GM18520 (cell line): ENCODE measurements at regions not wholly inside any gene's neighbourhood (a gene's known extent, or its start where the extent isn't known, plus 50 kb on each side); places are given as distances from the start of the nearest gene placed in this dataset.

ENCODE experiments used
- ATAC-seq: cut with Tn5 transposase; IDR thresholded peaks from one replicate; pipeline ENCODE4 v1.9.1; 2021; ENCODE audit not compliant: unreplicated experiment

DNA sequence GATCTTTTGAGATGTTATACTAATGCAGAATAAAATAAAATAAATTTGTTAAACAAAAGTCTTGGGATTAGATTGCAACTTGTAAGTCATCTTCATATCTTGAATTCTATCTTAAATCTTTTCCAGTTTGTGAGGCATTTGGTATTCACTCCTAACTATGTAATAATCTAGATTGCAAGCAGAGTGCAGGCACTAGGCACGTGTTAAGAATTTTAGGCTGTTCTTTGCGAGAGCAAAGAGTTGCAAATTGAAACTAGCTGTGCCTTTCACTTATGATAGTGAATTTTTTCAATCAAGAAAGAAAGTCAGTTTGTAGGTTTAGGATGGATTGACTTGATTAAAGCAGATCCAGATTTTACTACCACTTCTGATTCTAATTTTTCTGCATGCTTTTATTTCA is 264.1 kb upstream of the SPRY2 start:
- no peak for ATAC-seq

DNA sequence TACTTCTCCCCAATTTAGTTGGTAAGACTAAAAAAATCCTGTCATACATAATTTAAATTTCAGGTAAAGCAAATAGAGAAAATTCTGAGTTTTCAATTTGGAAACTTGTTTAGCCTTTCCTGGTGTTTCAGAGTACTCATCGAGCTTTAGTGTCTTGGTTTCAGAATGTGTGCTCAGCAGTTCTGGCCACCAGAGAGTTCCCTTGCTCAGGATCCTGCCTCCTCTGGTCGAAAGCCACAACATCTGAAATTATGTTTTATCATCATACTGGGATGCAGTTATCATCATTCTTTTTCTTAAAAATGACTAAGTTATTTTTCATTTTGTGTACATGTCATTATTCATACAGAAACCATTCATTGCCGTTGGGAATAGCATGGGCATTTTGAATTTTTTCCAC is 263.2 kb upstream of the SPRY2 start:
- ATAC-seq, result no peak

DNA sequence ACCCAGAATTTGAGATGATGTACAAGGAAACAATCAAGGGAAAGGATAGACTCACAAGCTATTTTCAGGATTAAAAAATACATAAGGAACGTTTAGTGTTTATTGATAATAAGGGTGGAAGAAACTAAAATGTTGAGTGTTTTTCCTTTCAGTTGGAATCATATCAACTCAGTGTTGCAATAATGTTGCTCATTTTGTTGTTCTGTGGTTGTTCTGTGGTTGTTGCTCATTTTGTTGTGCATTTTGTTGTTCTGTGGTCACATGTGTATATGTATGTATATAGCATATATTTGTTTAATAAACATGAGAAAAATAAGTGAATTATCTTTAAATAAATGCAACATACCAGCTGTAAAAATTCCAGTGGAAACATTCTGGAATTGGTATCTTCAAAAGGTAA is 262.4 kb upstream of the SPRY2 start:
- ATAC-seq, result no peak

DNA sequence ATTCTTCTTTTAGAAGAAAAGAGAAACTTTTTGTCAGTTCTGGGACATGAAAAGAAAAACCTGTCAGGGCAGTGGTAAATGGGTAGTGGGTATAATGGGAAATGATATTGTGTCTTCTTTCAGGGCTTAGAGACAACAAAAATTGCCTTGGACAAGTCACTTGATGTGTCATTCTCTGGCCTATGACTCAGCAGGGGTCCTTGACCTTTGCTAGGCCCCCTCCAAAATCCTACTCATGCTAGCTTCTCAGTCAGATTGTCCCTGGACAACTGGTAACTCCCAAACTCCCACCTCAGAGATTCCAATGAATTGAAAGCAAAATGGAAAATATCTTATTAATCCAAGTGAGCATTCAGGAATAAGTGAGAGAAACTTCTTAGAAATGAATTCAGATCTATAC is 258.8 kb upstream of the SPRY2 start:
- no peak for ATAC-seq

DNA sequence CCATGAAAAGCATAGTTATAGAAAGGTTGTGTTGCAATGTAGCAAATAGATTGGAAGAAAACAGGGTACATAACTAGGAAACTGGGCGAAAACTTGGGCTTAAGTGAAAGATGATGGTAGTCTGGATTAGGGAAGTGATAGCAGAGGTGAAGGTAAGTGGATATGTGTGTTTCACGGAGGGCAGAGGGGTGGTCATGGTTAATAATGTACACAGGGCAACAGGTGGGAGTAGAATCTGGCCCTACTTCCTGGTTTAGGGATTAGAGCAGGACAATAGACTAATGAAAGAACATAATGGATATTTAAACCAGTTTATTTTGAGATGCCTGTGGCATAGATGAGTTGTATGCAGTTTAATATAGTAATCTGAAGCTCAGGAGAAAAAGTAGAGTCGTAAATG is 257.3 kb upstream of the SPRY2 start:
- no peak for ATAC-seq

DNA sequence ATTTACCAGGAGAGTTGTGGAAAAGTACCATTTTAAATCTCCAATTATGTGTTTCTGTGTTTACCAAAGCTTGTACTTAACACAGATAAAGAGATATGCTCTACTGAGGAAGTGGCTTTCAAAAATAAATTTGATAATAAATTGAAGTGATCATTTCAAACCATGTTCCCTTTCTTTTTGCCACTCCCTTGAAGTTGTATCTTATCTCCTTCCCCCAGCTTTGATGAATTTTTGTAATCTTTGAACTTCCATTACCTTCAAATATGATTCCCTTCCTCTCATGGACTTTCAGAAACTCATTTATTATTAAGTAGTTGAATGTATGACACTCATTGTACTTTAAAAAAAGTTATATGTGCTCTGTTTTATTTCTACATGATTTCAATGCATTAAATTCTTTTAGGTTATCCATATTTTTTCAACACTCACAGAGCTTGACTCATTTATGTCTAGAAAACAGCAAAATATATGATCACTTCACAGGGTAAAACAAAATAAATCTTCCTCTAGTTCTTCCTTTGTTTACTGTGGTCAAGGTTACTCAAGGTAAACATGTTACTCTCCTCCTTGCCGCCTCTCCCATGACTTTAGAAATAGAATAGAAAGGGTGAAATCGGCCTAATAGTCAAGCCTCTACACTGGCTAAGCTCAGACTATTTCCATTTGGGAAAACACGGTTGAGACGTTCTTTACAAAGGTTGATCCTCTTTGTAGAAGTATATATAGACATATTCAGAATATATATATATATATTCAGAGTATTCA is 251.2 kb upstream of the SPRY2 start:
- ATAC-seq, result no peak

DNA sequence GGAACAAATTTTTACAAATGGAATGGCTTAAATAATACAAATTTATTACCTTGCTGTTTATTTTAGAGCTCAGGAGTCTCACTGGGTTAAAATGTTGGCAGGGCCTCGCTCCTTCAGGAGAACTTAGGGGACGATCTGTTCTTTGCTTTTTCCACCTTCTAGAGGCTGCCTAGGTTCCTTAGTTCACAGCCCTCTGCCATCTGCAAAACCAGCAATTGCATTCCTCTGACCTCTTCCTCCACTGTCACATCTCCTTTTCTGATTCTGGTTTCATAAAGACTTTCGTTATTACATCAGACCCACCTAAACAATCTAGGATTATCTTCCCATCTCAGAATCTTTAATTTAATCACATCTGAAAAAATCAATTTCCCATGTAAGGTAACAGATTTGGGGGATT is 249.6 kb upstream of the SPRY2 start:
- ATAC-seq, result no peak

DNA sequence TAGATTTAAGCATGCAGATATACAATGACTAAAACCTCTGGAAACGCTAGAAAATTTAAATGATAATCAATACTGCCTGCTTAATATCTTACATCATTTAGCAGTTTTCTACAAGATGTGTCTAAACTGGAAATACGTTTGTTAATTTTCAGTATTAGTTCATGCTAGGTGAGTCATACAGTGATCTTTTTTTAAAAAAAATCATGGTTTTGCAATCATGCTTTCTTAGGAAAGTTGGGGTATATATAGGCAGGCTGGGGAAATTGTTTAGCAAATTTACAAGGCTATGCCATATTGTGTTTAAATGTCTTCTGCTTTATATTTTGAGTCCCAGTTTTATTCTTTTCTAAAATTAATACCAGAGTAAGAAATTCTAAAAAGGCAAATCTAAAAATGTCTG is 245.4 kb upstream of the SPRY2 start:
- no peak for ATAC-seq

DNA sequence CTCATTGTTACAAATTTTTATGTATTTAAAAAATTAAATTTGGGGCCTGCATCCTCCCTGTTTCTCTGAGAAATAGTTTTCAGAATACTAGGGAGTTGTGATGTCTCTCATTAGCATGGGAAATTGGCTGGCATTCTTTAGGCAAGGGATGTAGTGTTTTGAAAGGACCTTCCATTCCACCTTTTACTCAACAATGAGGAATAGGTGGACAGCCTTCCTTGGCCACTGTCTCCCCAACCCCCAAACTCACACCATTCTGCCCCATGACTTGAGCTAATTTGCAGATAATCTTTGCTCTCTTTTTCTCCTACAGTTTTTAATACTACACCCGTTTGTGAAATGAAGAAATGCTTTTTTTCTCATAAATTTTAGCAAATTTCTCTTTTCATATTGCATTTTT is 244.6 kb upstream of the SPRY2 start:
- no peak for ATAC-seq

DNA sequence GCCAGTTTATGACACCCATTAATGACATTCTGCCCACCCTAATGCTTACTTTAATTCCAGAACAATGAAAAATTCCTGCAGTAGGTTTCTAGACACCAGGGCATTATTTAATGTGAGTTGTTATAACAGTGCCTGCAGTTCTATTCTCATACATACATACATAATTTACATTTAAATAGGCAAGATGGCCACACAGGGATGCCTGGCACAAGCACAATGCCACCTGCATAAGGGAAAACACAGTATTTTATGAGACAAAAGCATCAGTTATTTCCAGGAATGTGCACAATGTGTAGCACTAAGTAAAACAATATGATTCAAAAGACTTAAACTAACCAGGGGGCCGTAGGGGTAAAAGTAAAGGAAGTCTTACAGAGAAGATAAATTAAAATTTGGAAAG is 243.9 kb upstream of the SPRY2 start:
- no peak for ATAC-seq

DNA sequence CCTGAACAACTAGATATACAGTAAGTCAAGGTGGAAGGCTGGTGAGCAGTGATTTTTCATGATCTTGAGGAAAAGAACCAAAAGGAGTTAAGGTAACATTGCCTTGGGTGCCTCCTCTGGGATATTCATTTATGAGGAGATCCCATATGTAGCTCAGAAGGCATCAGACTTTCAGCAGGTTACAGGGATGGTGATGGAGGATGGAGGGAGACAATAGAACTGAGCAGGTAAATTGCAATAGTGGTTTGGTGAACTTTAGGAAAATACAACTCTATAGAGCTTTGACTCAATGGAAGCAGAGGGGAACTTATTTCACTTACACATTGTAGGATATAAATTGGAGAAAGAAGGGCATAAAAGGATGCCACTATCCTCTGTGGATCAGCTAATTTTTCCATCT is 243.4 kb upstream of the SPRY2 start:
- no peak for ATAC-seq

DNA sequence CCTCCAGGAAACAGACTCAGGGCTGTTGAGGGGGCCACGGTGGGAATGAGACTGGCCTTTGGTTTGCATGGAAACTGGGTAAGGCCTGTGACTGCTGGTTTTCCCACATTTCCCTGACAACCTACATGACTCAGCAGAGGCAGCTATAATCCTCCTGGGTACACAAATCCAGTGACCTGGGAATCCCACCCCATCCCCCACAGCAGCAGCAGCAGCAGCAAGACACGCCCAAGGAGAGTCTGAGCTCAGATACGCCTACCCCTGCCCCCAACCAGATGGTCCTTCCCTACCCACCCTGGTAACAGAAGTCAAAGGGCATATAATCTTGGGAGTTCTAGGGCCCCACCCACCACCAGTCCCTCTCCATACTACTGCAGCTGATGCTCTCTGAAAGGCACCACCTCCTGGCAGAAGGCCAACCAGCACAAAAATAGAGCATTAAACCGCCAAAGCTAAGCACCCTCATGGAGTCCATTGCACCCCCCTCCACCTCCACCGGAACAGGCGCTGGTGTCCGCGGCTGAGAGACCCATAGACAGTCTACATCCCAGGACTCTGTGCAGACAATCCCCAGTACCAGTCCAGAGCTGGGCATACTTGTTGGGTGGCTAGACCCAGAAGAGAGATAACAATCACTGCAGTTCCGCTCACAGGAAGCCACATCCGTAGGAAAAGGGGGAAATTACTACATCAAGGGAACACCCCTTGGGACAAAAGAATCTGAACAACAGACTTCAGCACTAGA is 237.2 kb upstream of the SPRY2 start:
- no peak for ATAC-seq

DNA sequence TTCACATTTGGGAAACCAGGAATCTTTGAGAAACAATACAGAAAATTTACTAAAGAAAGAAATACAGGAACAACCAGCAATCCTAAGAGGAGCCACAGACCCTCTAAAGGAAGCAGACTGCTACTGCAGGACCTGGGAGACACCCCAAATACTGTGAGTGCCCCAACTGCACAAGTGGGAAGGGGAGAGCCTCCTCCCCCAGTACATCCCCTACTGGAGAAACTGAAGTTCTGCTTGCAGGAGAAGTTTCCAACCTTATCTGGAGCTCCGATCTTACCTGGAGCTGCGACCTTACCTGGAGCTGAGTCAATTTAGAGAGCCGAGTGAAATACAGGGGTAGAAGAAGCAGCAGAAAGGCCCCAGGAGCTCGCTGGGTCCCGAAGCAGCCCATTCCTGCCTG is 236.4 kb upstream of the SPRY2 start:
- ATAC-seq, result no peak

DNA sequence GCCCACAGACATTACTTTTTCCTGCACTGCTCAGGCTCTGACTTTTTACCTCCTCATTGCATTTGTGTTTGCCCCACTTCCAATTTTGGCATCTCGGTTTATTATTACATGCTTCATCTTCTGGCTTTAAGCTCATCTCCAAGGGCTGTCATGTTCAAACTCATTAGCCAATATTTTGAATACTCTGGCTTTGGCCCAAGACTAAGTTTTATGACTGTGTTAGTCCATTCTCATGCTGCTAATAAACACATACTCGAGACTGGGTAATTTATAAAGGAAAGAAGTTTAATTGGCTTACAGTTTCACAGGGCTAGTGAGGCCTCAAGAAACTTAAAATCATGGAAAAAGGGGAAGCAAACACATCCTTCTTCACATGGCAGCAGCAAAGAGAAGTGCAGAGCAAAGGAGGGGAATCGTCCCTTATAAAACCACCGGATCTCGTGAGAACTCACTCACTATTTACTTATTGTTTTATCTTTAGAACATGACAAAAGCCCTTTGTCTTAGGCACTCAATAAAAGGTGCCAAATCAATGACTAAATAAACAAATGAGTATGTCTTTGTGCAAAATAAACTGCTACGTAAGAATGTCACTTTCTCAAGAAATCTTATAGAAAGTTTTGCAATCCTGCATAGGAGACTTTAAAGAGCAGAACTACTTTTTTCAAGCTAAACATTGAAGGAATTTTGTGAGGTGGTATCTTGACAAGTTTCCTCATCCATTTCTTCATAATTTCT is 233.4 kb upstream of the SPRY2 start:
- no peak for ATAC-seq

DNA sequence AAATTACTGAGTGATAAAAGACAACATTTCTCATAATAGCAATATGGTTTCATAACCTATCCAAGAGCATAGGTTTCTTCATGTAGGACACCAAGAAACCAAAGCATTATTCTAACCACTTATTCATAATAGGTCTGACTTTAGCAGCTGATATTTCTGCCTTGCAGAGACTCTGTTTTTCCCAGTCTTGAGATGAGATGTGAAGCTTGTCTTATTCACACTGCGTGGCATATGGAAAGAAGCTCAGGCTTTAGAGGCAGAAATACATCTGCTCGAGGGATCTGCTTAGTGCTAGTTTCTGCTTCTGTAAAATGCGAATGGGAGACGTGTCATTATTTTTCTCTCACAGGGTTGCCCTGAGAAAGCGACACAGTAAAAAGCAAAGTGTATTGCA is 232.0 kb upstream of the SPRY2 start:
- no peak for ATAC-seq

DNA sequence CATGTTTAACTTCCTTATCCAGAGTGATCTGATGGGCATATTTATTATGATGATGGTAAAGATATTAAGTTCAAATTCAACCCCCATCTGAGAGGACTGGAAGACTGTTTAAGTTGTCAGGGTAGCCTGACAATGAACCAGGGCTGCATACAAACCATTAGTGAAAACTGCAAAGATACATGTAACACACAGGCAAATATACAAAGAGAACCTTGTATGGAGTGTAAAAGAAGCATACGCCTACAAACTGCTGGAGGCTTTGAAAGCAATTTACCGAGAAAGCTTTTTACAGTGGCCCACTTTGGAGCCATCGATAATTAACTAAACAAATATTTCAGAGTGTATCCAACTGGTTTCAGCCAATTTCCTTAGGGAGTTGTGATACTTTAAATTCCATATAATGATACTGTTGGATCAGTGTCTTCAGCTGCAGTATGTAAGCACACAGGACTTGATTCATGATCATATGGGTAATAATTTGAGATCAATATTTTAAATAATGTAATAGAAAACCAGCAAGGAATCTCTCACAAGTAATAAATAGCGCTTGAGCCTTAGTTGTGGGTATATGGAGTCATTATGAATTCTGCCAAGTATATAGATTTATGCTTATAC is 231.5 kb upstream of the SPRY2 start:
- no peak for ATAC-seq

DNA sequence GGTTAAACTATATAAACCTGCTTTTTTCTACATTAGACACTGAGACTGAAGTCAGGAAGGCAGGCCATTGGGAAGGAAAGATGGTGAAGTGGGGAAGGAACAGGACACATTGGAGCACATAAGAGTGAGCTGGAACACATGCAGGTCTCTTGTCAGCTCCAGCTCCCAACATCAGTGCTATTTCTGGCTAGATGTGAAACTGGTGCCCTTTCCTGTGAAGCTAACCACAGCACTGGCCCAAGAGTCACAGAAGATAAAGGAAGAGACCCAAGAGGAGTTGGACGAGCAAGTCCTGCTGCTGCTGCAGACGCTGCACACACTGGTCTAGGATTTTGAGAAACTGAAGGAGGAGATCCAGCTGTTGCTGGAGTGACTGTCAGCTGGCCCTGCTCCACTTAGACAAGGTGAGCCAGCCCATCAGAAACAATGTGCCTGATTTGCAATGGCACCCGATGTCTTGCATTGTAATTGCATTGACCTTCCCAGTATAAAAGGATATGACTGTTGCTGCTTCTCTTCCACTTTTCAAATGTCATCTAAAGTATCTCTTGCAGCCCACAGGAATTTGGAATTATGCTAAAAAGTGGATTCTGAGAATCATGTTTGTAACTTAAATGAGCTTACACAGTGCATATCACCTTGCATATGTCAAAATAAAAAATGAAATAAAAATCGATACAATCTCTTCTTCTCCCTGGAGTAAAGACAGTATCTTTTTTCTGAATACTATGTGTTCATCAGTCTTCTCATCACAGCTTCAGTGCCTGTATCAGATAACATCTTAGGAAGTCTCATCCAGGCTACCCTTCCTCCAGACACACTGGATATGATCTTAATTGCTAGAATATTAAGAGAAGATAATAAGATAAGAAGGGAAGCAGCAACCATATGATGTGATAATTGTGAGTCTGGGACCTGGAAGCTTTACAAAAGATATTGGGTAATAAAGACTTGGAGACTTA is 230.7 kb upstream of the SPRY2 start:
- ATAC-seq, result no peak

DNA sequence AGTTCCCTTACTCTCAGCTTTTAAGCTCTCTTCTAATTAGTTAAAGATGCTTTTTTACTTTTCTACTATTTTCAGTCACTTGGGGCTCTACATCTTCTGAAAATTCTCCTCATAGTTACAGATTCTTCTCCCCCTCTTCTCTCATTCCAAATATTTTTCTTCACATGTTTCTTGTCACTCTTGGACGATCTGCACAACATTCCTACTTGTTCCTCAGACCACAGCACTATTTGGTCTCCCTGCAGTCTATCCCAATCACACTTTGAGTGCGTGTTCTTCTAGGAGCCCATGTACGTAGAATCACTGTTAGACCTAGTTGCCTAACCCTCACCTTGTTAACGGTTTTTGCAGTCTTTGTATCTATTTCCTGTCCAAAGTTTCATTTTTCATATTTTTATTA is 222.5 kb upstream of the SPRY2 start:
- no peak for ATAC-seq

DNA sequence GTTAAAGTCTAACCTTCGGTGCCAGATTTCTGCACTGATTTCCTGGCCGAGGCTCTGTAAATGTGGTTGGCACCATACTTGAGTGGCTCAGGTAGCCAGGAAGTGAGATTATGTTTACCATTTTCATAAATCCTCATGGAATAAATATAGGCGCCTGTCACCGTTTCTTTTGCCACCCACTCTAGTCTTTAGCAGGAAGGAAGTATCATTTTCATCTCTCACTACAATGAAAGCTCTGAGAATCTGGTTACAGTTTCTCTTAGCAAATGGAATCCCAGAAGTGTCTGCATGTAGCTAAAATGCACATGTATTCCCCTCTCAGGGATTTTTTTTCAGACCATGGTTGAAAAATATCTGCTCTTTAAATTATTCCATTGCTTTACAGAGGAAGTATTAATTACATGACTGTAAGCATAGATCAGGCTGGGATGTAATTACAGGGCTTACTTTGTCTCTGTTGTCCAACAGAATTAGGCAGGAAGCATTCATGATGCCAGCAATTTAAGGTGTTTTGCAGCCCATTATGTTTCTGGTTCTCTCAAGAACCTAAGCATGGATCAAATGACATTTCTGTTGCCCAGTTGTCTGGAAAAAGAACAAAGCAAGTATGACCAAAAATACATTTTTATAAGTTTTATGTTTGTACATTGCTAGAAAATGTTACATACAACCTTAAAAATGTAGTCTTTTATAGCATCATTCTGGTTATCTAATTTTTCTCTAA is 221.7 kb upstream of the SPRY2 start:
- ATAC-seq, result no peak

DNA sequence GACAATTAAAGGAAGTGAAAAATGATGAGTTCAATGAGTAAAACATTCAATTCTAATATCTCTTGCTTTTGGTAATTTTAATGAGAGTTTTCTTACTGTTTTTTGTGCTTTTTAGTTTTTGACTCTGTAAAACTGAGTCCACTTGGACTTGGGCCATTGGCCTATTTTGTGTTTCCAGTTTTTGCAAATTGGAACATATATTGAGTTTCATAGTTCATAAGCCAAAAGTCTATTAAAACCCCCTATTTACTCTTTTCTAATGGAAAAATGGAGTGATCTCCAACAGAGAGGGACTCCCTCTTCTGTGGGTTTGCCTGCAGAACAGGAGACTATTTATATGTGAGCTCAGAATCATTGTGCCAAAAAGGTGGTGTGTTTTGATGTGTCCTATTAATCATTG is 219.7 kb upstream of the SPRY2 start:
- ATAC-seq, result no peak
